ENCODE measurements at regions not wholly inside any gene's neighbourhood (a gene's known extent, or its start where the extent isn't known, plus 50 kb on each side); places are given as distances from the start of the nearest gene placed in this dataset.

GRCh38 chr4:26009502-26009901 is 95.5 kb downstream of the SMIM20 start:
- no peak for TF ChIP-seq CTCF (IDR thresholded peaks at IDR 0.05; ENCODE audit: borderline replicate concordance, extremely low read depth, low read length, poor library complexity, severe bottlenecking)
- no peak for TF ChIP-seq EZH2 (IDR thresholded peaks at IDR 0.05; ENCODE audit: borderline replicate concordance, low read depth, low read length, severe bottlenecking)
